Suprapubic skin (tissue), 4 donors: ENCODE measurements at regions not wholly inside any gene's neighbourhood (a gene's known extent, or its start where the extent isn't known, plus 50 kb on each side); places are given as distances from the start of the nearest gene placed in this dataset.

Experiments used
- EP300 ChIP-seq: sonication (generic); formaldehyde crosslinking; IDR thresholded peaks from one replicate; pipeline ENCODE4 v1.6.1; 2017; ENCODE audit warnings: antibody characterized with exemption
- POLR2A ChIP-seq, 2 donors: fragments of 450-650 bp; IDR thresholded peaks; one replicate each; pipeline ENCODE4 v1.6.1; 2017; ENCODE audit warnings: antibody characterized with exemption in 2 of 2, mild to moderate bottlenecking in 2 of 2, moderate library complexity in 2 of 2
- POLR2AphosphoS5 ChIP-seq, 3 donors: sonication (generic); formaldehyde crosslinking; IDR thresholded peaks; one replicate each; pipeline ENCODE4 v1.6.1; 2017; ENCODE audit warnings: antibody characterized with exemption in 3 of 3
- TF ChIP-seq, protein P1 (sequence below), 2 donors: fragments of 200-600 bp in 1 of 2; fragments of 450-650 bp in 1 of 2; sonication (generic) in 1 of 2; IDR thresholded peaks; one replicate each; pipeline ENCODE4 v1.5.1; 2016 to 2019; ENCODE audit warnings: antibody characterized with exemption in 2 of 2, mild to moderate bottlenecking in 1 of 2, moderate library complexity in 1 of 2

DNA sequence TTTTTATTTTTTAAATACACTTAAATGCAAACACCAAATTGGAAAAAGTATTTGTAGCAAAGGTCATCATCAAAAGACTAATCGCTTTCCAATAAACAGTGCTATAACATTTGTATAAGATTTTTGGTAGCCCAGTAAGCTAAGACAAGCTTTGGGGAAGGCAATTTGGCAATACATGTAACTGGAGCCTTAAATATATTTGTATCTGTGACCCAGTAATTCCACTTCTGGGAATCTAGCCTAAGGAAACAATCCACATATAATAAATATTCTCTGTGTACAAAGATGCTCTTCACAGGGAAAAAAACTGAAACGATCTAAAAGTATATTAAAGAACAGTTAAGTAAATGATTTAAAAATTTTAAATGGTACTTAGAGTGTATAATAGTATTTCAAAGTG lies 65.5 kb upstream of the TJP1 start:
- TF ChIP-seq POLR2AphosphoS5 (IDR thresholded peaks at IDR 0.05) = no peak
- TF ChIP-seq POLR2A (IDR thresholded peaks at IDR 0.05) = no peak
- TF ChIP-seq, protein P1, sequence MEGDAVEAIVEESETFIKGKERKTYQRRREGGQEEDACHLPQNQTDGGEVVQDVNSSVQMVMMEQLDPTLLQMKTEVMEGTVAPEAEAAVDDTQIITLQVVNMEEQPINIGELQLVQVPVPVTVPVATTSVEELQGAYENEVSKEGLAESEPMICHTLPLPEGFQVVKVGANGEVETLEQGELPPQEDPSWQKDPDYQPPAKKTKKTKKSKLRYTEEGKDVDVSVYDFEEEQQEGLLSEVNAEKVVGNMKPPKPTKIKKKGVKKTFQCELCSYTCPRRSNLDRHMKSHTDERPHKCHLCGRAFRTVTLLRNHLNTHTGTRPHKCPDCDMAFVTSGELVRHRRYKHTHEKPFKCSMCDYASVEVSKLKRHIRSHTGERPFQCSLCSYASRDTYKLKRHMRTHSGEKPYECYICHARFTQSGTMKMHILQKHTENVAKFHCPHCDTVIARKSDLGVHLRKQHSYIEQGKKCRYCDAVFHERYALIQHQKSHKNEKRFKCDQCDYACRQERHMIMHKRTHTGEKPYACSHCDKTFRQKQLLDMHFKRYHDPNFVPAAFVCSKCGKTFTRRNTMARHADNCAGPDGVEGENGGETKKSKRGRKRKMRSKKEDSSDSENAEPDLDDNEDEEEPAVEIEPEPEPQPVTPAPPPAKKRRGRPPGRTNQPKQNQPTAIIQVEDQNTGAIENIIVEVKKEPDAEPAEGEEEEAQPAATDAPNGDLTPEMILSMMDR (IDR thresholded peaks at IDR 0.05) = no peak
- no peak for TF ChIP-seq EP300
